GM12878 (cell line): ENCODE measurements at regions not wholly inside any gene's neighbourhood (a gene's known extent, or its start where the extent isn't known, plus 50 kb on each side); places are given as distances from the start of the nearest gene placed in this dataset.

Source experiments
- ATF3 ChIP-seq: IDR thresholded peaks from 2 replicates; pipeline ENCODE4 v1.6.1; 2011; ENCODE audit warnings: low read depth, mild to moderate bottlenecking, low read length, moderate library complexity, borderline replicate concordance; ENCODE audit errors: extremely low read depth
- BHLHE40 ChIP-seq, 2 experiments: fragments of 450-650 bp in 1 of 2; IDR thresholded peaks; 2 replicates each; pipeline ENCODE4 v1.6.1; 2011 to 2017; ENCODE audit warnings: low read depth in 2 of 2, borderline replicate concordance in 1 of 2, improper control_type of control experiment in 1 of 2, low read length in 1 of 2, mild to moderate bottlenecking in 1 of 2
- CHD4 ChIP-seq: fragments of 200-600 bp; sonication (generic); IDR thresholded peaks from 2 replicates; pipeline ENCODE4 v1.6.1; 2016; ENCODE audit warnings: mild to moderate bottlenecking
- NR2C2 ChIP-seq: IDR thresholded peaks from 2 replicates; pipeline ENCODE4 v1.6.1; 2011; ENCODE audit warnings: borderline replicate concordance, low read depth; ENCODE audit not compliant: control insufficient read depth, insufficient read length
- POLR2A ChIP-seq: IDR thresholded peaks from 2 replicates; pipeline ENCODE4 v1.6.1; 2011; ENCODE audit warnings: low read depth, mild to moderate bottlenecking, low read length
- RFX5 ChIP-seq: IDR thresholded peaks from 2 replicates; pipeline ENCODE4 v1.6.1; 2011; ENCODE audit warnings: low read depth, low read length, improper control_type of control experiment
- TAF1 ChIP-seq: IDR thresholded peaks from 2 replicates; pipeline ENCODE4 v1.6.1; 2011; ENCODE audit warnings: mild to moderate bottlenecking, low read depth, low read length, borderline replicate concordance
- TF ChIP-seq, protein P1 (sequence below), 3 experiments: IDR thresholded peaks in 2 of 3; conservative IDR thresholded peaks in 1 of 3; 2 replicates each; pipeline ENCODE4 v1.5.1; 2011; ENCODE audit warnings: low read depth in 3 of 3, low read length in 3 of 3, mild to moderate bottlenecking in 3 of 3, control low read depth in 2 of 3, moderate library complexity in 2 of 3, inconsistent platforms in 1 of 3, mixed read lengths in 1 of 3; ENCODE audit not compliant: control insufficient read depth in 2 of 3, insufficient read depth in 1 of 3; ENCODE audit errors: extremely low read depth in 1 of 3
- TF ChIP-seq, protein P2 (sequence below): IDR thresholded peaks from 2 replicates; pipeline ENCODE4 v1.6.1; 2012; ENCODE audit warnings: mild to moderate bottlenecking, low read depth, low read length
- TF ChIP-seq, protein P3 (sequence below): fragments of 450-650 bp; IDR thresholded peaks from 2 replicates; pipeline ENCODE4 v1.6.1; 2017; ENCODE audit warnings: antibody characterized with exemption, mild to moderate bottlenecking, moderate library complexity

DNA sequence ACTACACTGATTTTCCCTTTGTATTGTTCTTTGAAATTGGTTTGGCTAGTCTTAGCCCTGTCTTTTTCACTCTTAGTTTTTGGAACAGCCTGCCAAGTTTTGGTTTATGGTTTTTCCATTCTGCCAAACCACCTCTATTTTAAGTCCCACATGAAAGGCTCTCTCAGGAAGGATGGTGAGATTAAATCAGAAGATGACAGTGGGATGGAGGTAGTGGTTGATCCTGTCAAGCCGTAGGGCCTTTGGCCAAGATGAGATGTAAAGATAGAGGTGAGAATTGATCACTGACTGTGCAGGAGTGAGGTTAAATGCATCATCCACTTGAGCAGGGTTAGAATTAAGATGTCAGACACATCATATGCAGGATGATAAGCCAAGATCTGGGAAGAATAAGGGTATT lies 948.5 kb downstream of the SLC4A3 start:
- TF ChIP-seq BHLHE40 (IDR thresholded peaks at IDR 0.05; ENCODE audit: borderline replicate concordance in 1 of 2, low read depth in 2 of 2, low read length in 1 of 2) (no peak), POLR2A (no peak), ATF3 (no peak), RFX5 (no peak), CHD4 (no peak), TAF1 (no peak), NR2C2 (no peak)
- TF ChIP-seq, protein P1, sequence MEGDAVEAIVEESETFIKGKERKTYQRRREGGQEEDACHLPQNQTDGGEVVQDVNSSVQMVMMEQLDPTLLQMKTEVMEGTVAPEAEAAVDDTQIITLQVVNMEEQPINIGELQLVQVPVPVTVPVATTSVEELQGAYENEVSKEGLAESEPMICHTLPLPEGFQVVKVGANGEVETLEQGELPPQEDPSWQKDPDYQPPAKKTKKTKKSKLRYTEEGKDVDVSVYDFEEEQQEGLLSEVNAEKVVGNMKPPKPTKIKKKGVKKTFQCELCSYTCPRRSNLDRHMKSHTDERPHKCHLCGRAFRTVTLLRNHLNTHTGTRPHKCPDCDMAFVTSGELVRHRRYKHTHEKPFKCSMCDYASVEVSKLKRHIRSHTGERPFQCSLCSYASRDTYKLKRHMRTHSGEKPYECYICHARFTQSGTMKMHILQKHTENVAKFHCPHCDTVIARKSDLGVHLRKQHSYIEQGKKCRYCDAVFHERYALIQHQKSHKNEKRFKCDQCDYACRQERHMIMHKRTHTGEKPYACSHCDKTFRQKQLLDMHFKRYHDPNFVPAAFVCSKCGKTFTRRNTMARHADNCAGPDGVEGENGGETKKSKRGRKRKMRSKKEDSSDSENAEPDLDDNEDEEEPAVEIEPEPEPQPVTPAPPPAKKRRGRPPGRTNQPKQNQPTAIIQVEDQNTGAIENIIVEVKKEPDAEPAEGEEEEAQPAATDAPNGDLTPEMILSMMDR (IDR thresholded peaks at IDR 0.05 in 2 of 3, conservative IDR thresholded peaks at IDR 0.05 in 1 of 3; ENCODE audit: control insufficient read depth in 2 of 3, extremely low read depth in 1 of 3, insufficient read depth in 1 of 3, low read depth in 3 of 3, low read length in 3 of 3): no peak
- TF ChIP-seq, protein P2, sequence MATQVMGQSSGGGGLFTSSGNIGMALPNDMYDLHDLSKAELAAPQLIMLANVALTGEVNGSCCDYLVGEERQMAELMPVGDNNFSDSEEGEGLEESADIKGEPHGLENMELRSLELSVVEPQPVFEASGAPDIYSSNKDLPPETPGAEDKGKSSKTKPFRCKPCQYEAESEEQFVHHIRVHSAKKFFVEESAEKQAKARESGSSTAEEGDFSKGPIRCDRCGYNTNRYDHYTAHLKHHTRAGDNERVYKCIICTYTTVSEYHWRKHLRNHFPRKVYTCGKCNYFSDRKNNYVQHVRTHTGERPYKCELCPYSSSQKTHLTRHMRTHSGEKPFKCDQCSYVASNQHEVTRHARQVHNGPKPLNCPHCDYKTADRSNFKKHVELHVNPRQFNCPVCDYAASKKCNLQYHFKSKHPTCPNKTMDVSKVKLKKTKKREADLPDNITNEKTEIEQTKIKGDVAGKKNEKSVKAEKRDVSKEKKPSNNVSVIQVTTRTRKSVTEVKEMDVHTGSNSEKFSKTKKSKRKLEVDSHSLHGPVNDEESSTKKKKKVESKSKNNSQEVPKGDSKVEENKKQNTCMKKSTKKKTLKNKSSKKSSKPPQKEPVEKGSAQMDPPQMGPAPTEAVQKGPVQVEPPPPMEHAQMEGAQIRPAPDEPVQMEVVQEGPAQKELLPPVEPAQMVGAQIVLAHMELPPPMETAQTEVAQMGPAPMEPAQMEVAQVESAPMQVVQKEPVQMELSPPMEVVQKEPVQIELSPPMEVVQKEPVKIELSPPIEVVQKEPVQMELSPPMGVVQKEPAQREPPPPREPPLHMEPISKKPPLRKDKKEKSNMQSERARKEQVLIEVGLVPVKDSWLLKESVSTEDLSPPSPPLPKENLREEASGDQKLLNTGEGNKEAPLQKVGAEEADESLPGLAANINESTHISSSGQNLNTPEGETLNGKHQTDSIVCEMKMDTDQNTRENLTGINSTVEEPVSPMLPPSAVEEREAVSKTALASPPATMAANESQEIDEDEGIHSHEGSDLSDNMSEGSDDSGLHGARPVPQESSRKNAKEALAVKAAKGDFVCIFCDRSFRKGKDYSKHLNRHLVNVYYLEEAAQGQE: no peak
- TF ChIP-seq, protein P3, sequence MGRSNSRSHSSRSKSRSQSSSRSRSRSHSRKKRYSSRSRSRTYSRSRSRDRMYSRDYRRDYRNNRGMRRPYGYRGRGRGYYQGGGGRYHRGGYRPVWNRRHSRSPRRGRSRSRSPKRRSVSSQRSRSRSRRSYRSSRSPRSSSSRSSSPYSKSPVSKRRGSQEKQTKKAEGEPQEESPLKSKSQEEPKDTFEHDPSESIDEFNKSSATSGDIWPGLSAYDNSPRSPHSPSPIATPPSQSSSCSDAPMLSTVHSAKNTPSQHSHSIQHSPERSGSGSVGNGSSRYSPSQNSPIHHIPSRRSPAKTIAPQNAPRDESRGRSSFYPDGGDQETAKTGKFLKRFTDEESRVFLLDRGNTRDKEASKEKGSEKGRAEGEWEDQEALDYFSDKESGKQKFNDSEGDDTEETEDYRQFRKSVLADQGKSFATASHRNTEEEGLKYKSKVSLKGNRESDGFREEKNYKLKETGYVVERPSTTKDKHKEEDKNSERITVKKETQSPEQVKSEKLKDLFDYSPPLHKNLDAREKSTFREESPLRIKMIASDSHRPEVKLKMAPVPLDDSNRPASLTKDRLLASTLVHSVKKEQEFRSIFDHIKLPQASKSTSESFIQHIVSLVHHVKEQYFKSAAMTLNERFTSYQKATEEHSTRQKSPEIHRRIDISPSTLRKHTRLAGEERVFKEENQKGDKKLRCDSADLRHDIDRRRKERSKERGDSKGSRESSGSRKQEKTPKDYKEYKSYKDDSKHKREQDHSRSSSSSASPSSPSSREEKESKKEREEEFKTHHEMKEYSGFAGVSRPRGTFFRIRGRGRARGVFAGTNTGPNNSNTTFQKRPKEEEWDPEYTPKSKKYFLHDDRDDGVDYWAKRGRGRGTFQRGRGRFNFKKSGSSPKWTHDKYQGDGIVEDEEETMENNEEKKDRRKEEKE: no peak
